Tibial artery (tissue), 4 donors: ENCODE measurements at regions not wholly inside any gene's neighbourhood (a gene's known extent, or its start where the extent isn't known, plus 50 kb on each side); places are given as distances from the start of the nearest gene placed in this dataset.

Experiments used
- DNase-seq, 2 donors: peaks; one replicate each; pipeline ENCODE4 v3.0.0-alpha.2; 2019
- H3K27ac ChIP-seq, 2 donors: fragments of 200-600 bp; sonication (generic) in 1 of 2; 1 replicate in 1 of 2; 2 replicates in 1 of 2; pipeline ENCODE4 v1.5.1; 2018 to 2019; ENCODE audit warnings: mild to moderate bottlenecking in 1 of 2
- H3K27me3 ChIP-seq, 2 donors: fragments of 200-600 bp; sonication (generic) in 1 of 2; one replicate each; pipeline versions ENCODE4 v1.5.1 to v1.6.0; 2016 to 2019
- H3K36me3 ChIP-seq, 3 donors: fragments of 200-600 bp; sonication (generic) in 2 of 3; one replicate each; pipeline ENCODE4 v1.5.1; 2016 to 2019; ENCODE audit warnings: mild to moderate bottlenecking in 2 of 3
- H3K4me1 ChIP-seq, 4 donors: fragments of 200-600 bp; sonication (generic) in 2 of 4; 1 replicate in 3 of 4; 2 replicates in 1 of 4; pipeline ENCODE4 v1.5.1; 2016 to 2019
- H3K4me3 ChIP-seq, 2 donors: fragments of 200-600 bp; sonication (generic) in 1 of 2; 1 replicate in 1 of 2; 2 replicates in 1 of 2; pipeline ENCODE4 v1.5.1; 2018 to 2019; ENCODE audit warnings: mild to moderate bottlenecking in 2 of 2
- H3K9me3 ChIP-seq, 3 donors: fragments of 200-600 bp; sonication (generic) in 1 of 3; one replicate each; pipeline ENCODE4 v1.5.1; 2016 to 2019
- CTCF ChIP-seq, 2 experiments: fragments of 200-600 bp in 1 of 2; fragments of 450-650 bp in 1 of 2; IDR thresholded peaks; one replicate each; pipeline ENCODE4 v1.5.1; 2017 to 2019; ENCODE audit warnings: antibody characterized with exemption in 2 of 2, mild to moderate bottlenecking in 1 of 2, moderate library complexity in 1 of 2
- intact Hi-C: fragments of 100-400 bp; cut with DNase I; formaldehyde crosslinking; loops from one replicate; pipeline ENCODE4 v1.15.0; 2023; ENCODE audit warnings: low total_unique reads

DNA sequence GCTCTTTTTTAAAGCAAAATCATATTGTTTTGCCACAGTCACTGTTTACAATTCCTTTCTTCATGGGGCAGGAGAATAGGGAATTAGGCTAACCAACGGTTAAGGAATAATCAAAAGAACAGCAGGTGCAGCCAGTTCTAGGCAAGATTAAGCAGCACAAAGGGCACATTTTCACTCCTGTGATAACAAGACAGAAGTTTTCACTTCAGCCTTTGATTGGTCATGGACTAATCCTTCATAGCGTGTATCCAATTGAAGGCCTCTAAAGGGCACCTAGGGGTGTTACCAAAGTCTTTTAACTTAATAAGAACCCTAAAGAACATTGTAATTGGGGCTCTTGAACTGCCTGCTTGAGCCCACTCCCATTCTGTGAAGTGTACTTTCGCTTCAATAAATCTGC, 206.9 kb upstream of the AMIGO2 start:
- Histone ChIP-seq H3K27me3 (no peaks in the 10 kb centered on the region), H3K27ac (no peak overlapping the region), H3K36me3 (no peaks in the 10 kb centered on the region), H3K9me3 (no peaks in the 10 kb centered on the region), H3K4me3 (no peak overlapping the region), H3K4me1 (no peaks in the 10 kb centered on the region)
- no peak for TF ChIP-seq CTCF (IDR thresholded peaks at IDR 0.05)
- DNase-seq, result no peak
- intact Hi-C loops, result no loop called here
